Muscle of leg (tissue), 3 donors: ENCODE measurements at regions not wholly inside any gene's neighbourhood (a gene's known extent, or its start where the extent isn't known, plus 50 kb on each side); places are given as distances from the start of the nearest gene placed in this dataset.

Source experiments
- DNase-seq: peaks from one replicate; pipeline ENCODE4 v3.0.0; 2013
- H3K27ac ChIP-seq: one replicate; pipeline ENCODE4 v1.5.1; 2013; ENCODE audit warnings: mild to moderate bottlenecking, low read length, control low read depth
- H3K27me3 ChIP-seq: one replicate; pipeline ENCODE4 v1.6.1; 2013; ENCODE audit warnings: low read length; ENCODE audit not compliant: control insufficient read depth, insufficient read depth
- H3K36me3 ChIP-seq: one replicate; pipeline ENCODE4 v1.6.1; 2013; ENCODE audit warnings: low read length; ENCODE audit not compliant: control insufficient read depth, insufficient read depth
- H3K4me1 ChIP-seq: one replicate; pipeline ENCODE4 v1.6.1; 2013; ENCODE audit warnings: low read length; ENCODE audit not compliant: control insufficient read depth, insufficient read depth
- H3K4me3 ChIP-seq: one replicate; pipeline ENCODE4 v1.5.1; 2013; ENCODE audit warnings: low read length, control low read depth
- H3K9me3 ChIP-seq: replicated peaks from 2 replicates; pipeline ENCODE4 v1.6.1; 2013; ENCODE audit warnings: low read depth, low read length; ENCODE audit not compliant: control insufficient read depth
- WGBS: methylation state at CpG from one replicate; pipeline ENCODE4 v1.1.5; 2013; ENCODE audit warnings: missing lambda C conversion rate; ENCODE audit not compliant: insufficient coverage; 5-methylcytosine and 5-hydroxymethylcytosine counted together

GRCh38 chr12:89799316-89799715 is 90.7 kb upstream of the ATP2B1 start:
- no CpG with 5 or more reads among the region's 3 CpGs for WGBS
- no peak for DNase-seq
- Histone ChIP-seq H3K4me1 (no peaks in the 10 kb centered on the region), H3K9me3 (no peaks in the 10 kb centered on the region), H3K27me3 (no peaks in the 10 kb centered on the region), H3K4me3 (no peak overlapping the region), H3K27ac (no peak overlapping the region), H3K36me3 (no peaks in the 10 kb centered on the region)

GRCh38 chr12:89797436-89797835 is 88.8 kb upstream of the ATP2B1 start:
- Histone ChIP-seq H3K36me3 (no peaks in the 10 kb centered on the region), H3K4me3 (no peak overlapping the region), H3K27me3 (no peaks in the 10 kb centered on the region), H3K9me3 (no peaks in the 10 kb centered on the region), H3K27ac (no peak overlapping the region), H3K4me1 (no peaks in the 10 kb centered on the region)
- WGBS: no CpG with 5 or more reads among the region's 2 CpGs
- no peak for DNase-seq

GRCh38 chr12:89796798-89797382 is 88.3 kb upstream of the ATP2B1 start:
- Histone ChIP-seq H3K27me3 (no peaks in the 10 kb centered on the region), H3K4me3 (no peak overlapping the region), H3K4me1 (no peaks in the 10 kb centered on the region), H3K36me3 (no peaks in the 10 kb centered on the region), H3K9me3 (no peaks in the 10 kb centered on the region), H3K27ac (no peak overlapping the region)
- no peak for DNase-seq
- WGBS: 83% methylated on average over 1 of the region's 1 CpG

GRCh38 chr12:89793946-89794345 is 85.3 kb upstream of the ATP2B1 start:
- peaks cover 4% of the 10 kb centered on the region for H3K9me3 ChIP-seq
- H3K4me3 ChIP-seq: no peak overlapping the region
- no peaks in the 10 kb centered on the region for H3K4me1 ChIP-seq
- no peak overlapping the region for H3K27ac ChIP-seq
- no peaks in the 10 kb centered on the region for H3K27me3 ChIP-seq
- H3K36me3 ChIP-seq: no peaks in the 10 kb centered on the region
- DNase-seq: no peak

GRCh38 chr12:89791286-89791685 is 82.6 kb upstream of the ATP2B1 start:
- Histone ChIP-seq H3K27me3 (no peaks in the 10 kb centered on the region), H3K9me3 (peaks cover 10% of the 10 kb centered on the region), H3K36me3 (no peaks in the 10 kb centered on the region), H3K4me3 (no peak overlapping the region), H3K4me1 (no peaks in the 10 kb centered on the region), H3K27ac (no peak overlapping the region)
- DNase-seq: no peak
- WGBS: 42% methylated on average over 2 of the region's 2 CpGs

- peak; percentile 75 for DNase-seq
- Histone ChIP-seq H3K27me3 (no peaks in the 10 kb centered on the region), H3K36me3 (no peaks in the 10 kb centered on the region), H3K27ac (no peak overlapping the region), H3K4me3 (no peak overlapping the region), H3K4me1 (no peaks in the 10 kb centered on the region), H3K9me3 (peaks cover 12% of the 10 kb centered on the region)
- WGBS: 80% methylated on average over 1 of the region's 1 CpG
These were observed 81.2 kb upstream of the ATP2B1 start for GRCh38 chr12:89789862-89790261.

GRCh38 chr12:89787763-89788162 is 79.1 kb upstream of the ATP2B1 start:
- H3K4me3 ChIP-seq: no peak overlapping the region
- H3K36me3 ChIP-seq: no peaks in the 10 kb centered on the region
- no peak for DNase-seq
- H3K9me3 ChIP-seq: peaks cover 12% of the 10 kb centered on the region
- WGBS: 80% methylated on average over 1 of the region's 2 CpGs
- H3K27ac ChIP-seq: no peak overlapping the region
- H3K4me1 ChIP-seq: peaks cover 6% of the 10 kb centered on the region
- no peaks in the 10 kb centered on the region for H3K27me3 ChIP-seq

- H3K9me3 ChIP-seq: peaks cover 10% of the 10 kb centered on the region
- H3K4me1 ChIP-seq: peaks cover 9% of the 10 kb centered on the region
- no peaks in the 10 kb centered on the region for H3K36me3 ChIP-seq
- WGBS: 90% methylated on average over 2 of the region's 2 CpGs
- no peak overlapping the region for H3K4me3 ChIP-seq
- no peak overlapping the region for H3K27ac ChIP-seq
- DNase-seq: no peak
- H3K27me3 ChIP-seq: no peaks in the 10 kb centered on the region
These were observed 77.7 kb upstream of the ATP2B1 start for GRCh38 chr12:89786177-89786810.

- DNase-seq: peak; percentile 83
- no peaks in the 10 kb centered on the region for H3K36me3 ChIP-seq
- no peak overlapping the region for H3K4me3 ChIP-seq
- H3K4me1 ChIP-seq: peaks cover 9% of the 10 kb centered on the region
- peaks cover 8% of the 10 kb centered on the region for H3K9me3 ChIP-seq
- 8% methylated on average over 2 of the region's 3 CpGs for WGBS
- peak overlapping the region; percentile 80 for H3K27ac ChIP-seq
- no peaks in the 10 kb centered on the region for H3K27me3 ChIP-seq
These were observed 74.9 kb upstream of the ATP2B1 start for GRCh38 chr12:89783359-89784060.

- Histone ChIP-seq H3K27ac (peak overlapping the region; percentile 80), H3K4me1 (peaks cover 9% of the 10 kb centered on the region), H3K36me3 (no peaks in the 10 kb centered on the region), H3K27me3 (no peaks in the 10 kb centered on the region), H3K9me3 (peaks cover 8% of the 10 kb centered on the region), H3K4me3 (no peak overlapping the region)
- no CpG with 5 or more reads among the region's 1 CpG for WGBS
- DNase-seq: no peak
These were observed 74.2 kb upstream of the ATP2B1 start for GRCh38 chr12:89782807-89783206.
